CD4-positive, alpha-beta T cell treated with Interleukin-6 at 100 ng/mL for 8 hours (primary cell): ENCODE measurements at regions not wholly inside any gene's neighbourhood (a gene's known extent, or its start where the extent isn't known, plus 50 kb on each side); places are given as distances from the start of the nearest gene placed in this dataset.
"Not testable (repeated sequence)": the region's sequence is repeated elsewhere in the genome, so short reads cannot be mapped to it uniquely, and the experiment has no call there.

ENCODE experiments used
- DNase-seq: peaks from one replicate; pipeline ENCODE4 v3.0.0-alpha.2; 2020; ENCODE audit warnings: mixed read lengths, low spot score

DNA sequence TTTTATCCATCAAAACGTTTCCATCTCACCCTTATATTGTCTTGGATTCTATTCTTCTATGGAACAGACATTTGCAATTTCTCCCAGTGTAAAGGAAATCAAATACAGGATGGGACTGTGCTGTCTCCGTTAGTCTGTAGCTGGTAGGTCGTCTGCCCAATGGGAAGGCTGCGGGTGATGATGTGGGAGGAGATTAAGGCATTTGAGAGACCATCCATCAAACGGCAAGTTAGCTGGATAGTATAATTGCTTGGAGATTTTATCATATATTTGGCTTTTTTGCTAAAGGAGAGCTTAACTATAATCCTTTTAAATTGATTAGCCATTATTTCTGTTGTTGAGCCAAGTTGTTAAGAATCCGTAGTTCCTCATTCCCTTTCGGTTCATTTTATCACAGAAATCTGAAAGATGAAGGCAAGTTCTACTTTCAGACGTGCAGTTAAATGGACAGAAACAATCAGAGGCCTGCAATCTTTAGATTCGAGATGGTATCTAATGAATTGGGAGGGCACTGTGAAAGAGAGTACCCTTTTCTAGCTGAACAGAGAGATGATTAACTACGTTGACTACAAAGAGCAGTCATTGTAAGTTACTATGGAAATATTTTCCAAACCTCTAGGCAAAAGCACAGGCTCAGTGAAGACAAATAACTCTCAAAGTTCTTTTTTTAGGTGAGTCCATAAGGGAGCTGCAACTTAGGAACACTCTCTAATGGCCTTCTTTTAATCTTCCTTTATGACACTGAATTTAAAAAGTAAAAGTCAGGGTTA is 253.3 kb upstream of the KIAA1217 start:
- DNase-seq, result no peak

DNA sequence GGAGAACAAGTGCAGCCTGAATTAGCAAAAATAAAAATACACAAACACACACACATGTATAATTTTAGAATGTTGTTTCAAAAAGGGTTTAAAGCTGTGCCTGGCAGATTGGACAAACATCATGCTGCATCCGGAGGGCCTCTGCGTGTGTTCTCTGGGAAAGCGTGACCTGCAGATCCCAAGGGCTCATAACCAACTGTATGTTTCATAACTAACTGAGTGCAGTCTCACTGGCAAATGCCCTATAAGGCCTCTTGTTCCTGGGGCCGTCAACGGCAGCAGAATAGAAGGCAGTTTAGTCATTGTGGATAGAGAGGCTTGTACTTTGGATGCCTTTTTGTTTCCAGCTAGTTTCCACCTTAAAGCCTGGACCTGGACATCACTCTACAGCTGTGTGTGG is 243.8 kb upstream of the KIAA1217 start:
- DNase-seq, result no peak

DNA sequence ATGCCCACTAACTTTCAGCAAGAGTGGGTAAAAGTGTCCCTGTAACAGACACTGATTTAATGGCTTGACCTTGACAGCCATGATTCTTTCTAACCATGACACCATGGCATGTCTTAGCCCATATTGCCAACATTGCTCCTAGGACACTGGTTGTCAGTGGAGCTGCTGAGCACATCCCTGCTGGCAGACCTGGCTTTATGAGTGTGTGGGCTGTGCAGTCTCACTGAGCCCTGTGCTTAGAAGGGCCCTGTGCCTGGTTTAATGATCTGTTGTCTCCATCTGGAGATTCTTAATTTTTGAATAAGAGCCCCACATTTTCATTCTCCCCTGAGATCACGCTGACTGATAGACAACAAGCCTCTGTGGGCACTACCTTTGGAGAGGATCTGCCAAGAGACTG is 243.1 kb upstream of the KIAA1217 start:
- no peak for DNase-seq

DNA sequence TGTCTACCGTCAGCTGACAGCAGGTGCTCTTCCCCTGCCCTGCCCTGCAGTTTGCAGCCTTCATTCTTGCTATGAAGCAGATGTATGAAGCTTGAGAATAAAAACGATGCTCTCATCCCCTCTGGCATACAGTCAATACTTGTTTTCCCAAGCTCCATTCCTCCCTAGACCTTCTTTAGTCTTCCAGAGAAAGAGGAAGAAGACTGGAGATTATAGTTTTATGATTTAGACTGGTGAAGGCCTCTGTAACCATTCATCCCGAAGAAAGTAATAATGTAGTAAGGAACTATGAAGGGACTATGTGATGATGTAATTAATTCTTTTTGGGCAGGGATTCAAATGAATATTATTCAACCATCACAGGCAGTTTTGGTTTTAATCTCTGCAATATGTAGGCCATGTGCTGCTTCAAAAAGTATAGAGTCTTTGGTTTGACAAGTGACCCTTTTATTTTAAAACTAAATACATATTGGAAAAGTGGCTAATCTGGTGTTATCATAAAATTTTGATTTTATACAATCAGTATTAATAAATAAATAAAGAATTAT is 242.4 kb upstream of the KIAA1217 start:
- no peak for DNase-seq

- DNase-seq, result no peak
Measured at GRCh38 chr10:23968301-23968700, 240.6 kb upstream of the KIAA1217 start.

GRCh38 chr10:23974746-23975272 is 234.1 kb upstream of the KIAA1217 start:
- DNase-seq, result no peak

DNA sequence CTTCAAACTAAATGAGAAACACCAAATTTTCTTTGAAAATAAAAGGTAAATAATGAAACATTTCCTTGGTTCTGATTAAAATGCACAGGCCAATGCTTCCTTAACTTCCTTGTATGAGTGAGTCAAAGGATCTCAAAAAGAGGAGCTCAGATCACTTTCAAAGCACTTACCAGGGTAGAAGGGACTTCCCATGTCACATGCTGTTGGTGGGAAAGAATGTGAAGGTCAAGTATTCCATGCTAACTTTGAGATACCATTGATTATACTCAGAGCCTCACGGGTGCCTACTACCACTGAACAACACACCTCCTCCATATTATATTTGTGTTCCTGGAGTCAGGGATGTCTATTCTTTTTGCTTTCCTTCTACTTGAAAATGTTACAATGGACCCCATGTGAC is 233.5 kb upstream of the KIAA1217 start:
- no peak for DNase-seq

GRCh38 chr10:23976275-23976674 is 232.7 kb upstream of the KIAA1217 start:
- DNase-seq, result no peak

DNA sequence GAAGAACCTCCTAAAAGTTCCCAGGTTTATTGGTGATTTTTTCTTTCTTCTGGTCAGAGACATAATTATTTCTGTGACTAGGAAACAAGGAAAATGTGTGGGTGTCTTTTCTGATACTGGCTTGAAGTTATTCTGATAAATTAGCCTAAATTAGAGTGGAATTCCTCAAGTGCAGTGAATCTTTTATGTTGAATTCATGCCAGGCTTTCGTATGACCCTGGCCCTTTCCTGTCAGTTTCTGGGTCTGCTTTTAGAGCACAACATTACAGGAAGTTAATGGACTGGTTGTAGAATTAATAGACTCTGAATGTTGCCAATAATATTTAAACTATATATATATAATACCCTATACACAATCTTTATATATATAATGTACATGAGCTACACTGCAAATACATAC is 230.6 kb upstream of the KIAA1217 start:
- DNase-seq, result no peak

- no peak for DNase-seq
Measured at GRCh38 chr10:23980094-23980493, 228.8 kb upstream of the KIAA1217 start.

- no peak for DNase-seq
Measured at GRCh38 chr10:23981520-23982309, 227.2 kb upstream of the KIAA1217 start.

DNA sequence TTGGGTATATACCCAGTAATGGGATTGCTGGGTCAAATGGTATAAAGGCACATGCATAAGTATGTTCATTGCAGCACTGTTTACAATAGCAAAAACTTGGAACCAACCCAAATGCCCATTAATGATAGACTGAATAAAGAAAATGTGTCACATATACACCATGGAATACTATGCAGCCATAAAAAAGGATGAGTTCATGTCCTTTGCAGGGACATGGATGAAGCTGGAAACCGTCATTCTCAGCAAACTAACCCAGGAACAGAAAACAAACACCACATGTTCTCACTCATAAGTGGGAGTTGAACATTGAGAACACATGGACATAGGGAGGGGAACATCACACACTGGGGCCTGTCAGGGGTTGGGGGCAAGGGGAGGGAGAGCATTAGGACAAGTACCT is 224.5 kb upstream of the KIAA1217 start:
- DNase-seq, result not testable (repeated sequence)

DNA sequence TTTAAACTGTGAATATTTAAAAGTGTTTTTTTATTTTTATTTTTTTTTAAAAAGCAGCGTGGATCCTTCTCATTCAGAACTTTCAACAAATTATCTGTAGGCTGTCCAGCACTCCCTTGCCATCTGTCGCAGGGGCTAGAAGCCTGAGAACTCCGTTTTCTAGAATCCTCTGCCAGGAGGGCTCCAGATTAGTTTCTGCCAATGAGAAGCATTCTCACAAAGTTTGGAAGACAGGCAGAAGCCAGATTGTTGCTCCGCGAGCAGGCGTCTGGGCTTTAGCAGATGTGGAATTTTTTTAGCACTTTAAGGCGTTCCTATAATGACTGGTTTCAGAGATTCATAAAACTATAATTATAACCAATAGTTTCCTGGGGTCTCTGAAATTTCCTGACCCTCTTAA is 220.9 kb upstream of the KIAA1217 start:
- no peak for DNase-seq

GRCh38 chr10:23994459-23995046 is 214.4 kb upstream of the KIAA1217 start:
- DNase-seq, result no peak

DNA sequence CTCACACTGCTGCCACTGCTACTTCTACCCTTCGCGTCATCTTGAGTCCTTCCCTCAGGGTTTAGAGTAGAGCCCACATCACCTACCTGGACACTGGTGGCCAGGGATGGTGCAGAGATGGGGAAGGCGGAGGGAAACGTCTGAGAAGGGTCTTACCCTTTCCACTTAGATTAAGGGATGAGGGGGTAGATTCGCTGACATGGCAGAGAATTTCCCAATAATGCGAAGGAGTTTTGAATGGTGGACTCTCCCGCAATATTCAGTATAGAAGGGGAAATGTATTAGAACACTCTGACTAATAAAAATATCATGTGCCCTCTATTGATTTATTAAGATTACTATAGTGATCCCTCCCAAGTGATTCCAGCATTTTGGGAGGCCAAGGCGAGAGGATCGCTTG is 209.5 kb upstream of the KIAA1217 start:
- DNase-seq, result no peak

DNA sequence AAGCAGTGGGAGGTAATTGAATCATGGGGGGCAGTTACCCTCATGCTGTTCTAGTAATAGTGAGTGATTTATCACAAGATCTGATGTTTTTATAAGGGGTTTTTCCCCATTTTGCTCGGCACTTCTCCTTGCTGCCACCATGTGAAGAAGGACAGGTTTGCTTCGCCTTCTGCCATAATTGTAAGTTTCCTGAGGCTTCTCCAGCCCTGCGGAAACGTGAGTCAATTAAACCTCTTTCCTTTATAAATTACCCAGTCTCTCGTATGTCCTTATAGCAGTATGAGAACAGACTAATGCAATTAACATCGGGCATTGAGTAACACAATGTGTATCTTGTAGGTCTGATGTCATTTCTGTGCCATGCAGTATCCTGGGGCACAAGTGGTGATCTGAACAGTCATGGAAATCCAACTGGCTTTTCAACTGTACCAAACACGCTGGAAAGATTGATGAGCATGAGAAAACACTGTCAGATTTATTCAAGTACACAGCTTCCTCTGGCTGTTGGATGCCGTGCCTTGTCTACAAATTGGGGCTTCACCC is 208.6 kb upstream of the KIAA1217 start:
- no peak for DNase-seq

GRCh38 chr10:24006741-24007140 is 202.2 kb upstream of the KIAA1217 start:
- DNase-seq, result no peak

DNA sequence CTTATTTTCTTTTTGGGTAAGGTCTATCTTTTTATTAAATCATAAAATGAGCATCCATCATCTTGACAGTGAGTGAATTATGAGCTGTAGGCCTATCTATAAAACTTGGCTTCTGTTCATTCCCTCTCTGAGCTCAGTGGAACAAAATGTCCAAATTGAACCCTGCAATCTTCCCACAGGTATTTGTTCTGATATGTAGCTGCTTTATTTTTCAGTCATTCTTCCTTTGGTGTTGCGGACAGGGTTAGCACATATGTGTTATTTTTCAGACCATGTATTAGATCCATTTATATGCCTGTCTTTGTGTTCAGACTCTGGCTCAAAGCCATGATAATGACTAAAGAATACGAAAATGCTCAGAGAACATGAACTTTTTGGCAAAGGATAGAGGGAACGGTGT is 201.6 kb upstream of the KIAA1217 start:
- DNase-seq, result no peak

- DNase-seq, result no peak
Measured at GRCh38 chr10:24008164-24009091, 200.5 kb upstream of the KIAA1217 start.

DNA sequence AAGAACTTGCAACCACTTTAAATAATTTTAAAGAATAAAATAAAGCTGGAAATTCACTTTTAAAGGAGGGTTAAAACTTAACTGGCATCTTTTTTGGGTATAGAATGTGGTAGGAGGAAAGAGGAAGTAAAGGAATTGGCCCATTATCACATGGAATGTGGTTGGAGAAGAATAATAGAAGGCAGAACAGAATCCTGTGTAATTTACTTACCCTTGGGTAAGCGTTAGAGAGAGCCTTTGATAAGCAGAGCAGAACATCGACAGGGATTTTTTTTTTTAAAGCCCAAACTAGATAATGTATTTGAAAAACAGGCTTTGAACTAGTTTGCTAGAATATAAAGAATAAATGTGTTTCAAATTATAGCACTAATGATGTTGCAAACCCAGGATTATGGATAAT is 199.8 kb upstream of the KIAA1217 start:
- DNase-seq, result no peak

DNA sequence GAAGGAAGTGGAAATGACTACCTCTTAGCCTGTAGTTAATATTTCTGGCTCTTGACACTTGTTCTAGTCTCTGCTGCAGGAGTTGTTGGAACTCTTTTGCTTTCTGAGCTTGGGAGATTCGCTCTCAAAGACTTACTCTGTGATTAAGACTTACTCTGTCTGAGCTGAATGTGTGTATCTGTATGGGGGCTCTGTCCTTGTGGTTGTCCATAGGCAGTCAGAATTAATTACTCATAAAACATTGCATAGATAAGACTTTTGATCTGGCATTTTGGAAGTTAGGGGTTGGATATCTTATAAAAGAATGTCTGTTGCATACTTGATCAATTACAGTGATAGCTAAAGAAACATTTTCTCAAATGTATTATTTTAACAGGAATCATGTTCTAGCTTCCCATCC is 199.2 kb upstream of the KIAA1217 start:
- no peak for DNase-seq
